ENCODE measurements at regions not wholly inside any gene's neighbourhood (a gene's known extent, or its start where the extent isn't known, plus 50 kb on each side); places are given as distances from the start of the nearest gene placed in this dataset.

GRCh38 chr9:18358325-18358724 is 115.6 kb upstream of the ADAMTSL1 start:
- Histone ChIP-seq H3K23ac (ENCODE audit: low read depth, low read length, poor library complexity) (no peak overlapping the region), H3K27ac (replicated peaks; ENCODE audit: low read length) (no peak overlapping the region), H3K79me1 (ENCODE audit: low read depth, low read length) (no peaks in the 10 kb centered on the region), H2BK15ac (ENCODE audit: low read length) (no peak overlapping the region), H2AFZ (ENCODE audit: low read length) (no peak overlapping the region), H3K36me3 (replicated peaks in 1 of 2; ENCODE audit: control insufficient read depth in 2 of 2, insufficient read depth in 2 of 2, low read length in 2 of 2) (no peaks in the 10 kb centered on the region), H2BK12ac (ENCODE audit: low read length) (no peak overlapping the region), H2AK5ac (ENCODE audit: low read depth, low read length) (no peak overlapping the region), H3K4ac (ENCODE audit: low read length) (no peak overlapping the region), H4K91ac (ENCODE audit: low read depth, low read length, poor library complexity) (no peak overlapping the region), H3K14ac (ENCODE audit: low read length) (no peak overlapping the region), H3K27me3 (ENCODE audit: control insufficient read depth in 3 of 3, insufficient read depth in 3 of 3, low read depth in 1 of 3, low read length in 3 of 3) (no peaks in the 10 kb centered on the region), H3K4me1 (ENCODE audit: control insufficient read depth in 2 of 2, insufficient read depth in 1 of 2, low read depth in 1 of 2, low read length in 2 of 2) (no peaks in the 10 kb centered on the region), H4K8ac (ENCODE audit: low read depth, low read length) (no peak overlapping the region), H3K4me2 (ENCODE audit: insufficient read depth, low read length, poor library complexity, severe bottlenecking) (no peak overlapping the region), H3K4me3 (ENCODE audit: low read length in 2 of 2) (no peak overlapping the region), H3K18ac (ENCODE audit: low read length) (no peak overlapping the region), H2BK5ac (ENCODE audit: low read length) (no peak overlapping the region), H3K9me3 (replicated peaks in 1 of 2; ENCODE audit: control insufficient read depth in 2 of 2, insufficient read depth in 1 of 2, low read depth in 1 of 2, low read length in 2 of 2) (no peaks in the 10 kb centered on the region), H3K9ac (ENCODE audit: low read depth, low read length, poor library complexity) (no peak overlapping the region), H2BK120ac (ENCODE audit: low read depth, low read length) (no peak overlapping the region)
- WGBS, 2 donors (ENCODE audit: extremely low coverage in 2 of 2, insufficient read length in 2 of 2, insufficient replicate concordance in 1 of 2) = no CpG with 5 or more reads among the region's 2 CpGs
- DNase-seq (ENCODE audit: low spot score) = no peak

GRCh38 chr9:18359335-18359734 is 114.6 kb upstream of the ADAMTSL1 start:
- no CpG with 5 or more reads among the region's 1 CpG for WGBS, 2 donors (ENCODE audit: extremely low coverage in 2 of 2, insufficient read length in 2 of 2, insufficient replicate concordance in 1 of 2)
- no peaks in the 10 kb centered on the region for H3K27me3 ChIP-seq (ENCODE audit: control insufficient read depth in 3 of 3, insufficient read depth in 3 of 3, low read depth in 1 of 3, low read length in 3 of 3)
- H2AFZ ChIP-seq (ENCODE audit: low read length) = no peak overlapping the region
- no peak for DNase-seq (ENCODE audit: low spot score)
- H2BK15ac ChIP-seq (ENCODE audit: low read length) = no peak overlapping the region
- H3K9me3 ChIP-seq (replicated peaks in 1 of 2; ENCODE audit: control insufficient read depth in 2 of 2, insufficient read depth in 1 of 2, low read depth in 1 of 2, low read length in 2 of 2) = no peaks in the 10 kb centered on the region
- no peaks in the 10 kb centered on the region for H3K79me1 ChIP-seq (ENCODE audit: low read depth, low read length)
- no peak overlapping the region for H3K27ac ChIP-seq (replicated peaks; ENCODE audit: low read length)
- no peak overlapping the region for H3K4ac ChIP-seq (ENCODE audit: low read length)
- no peak overlapping the region for H3K14ac ChIP-seq (ENCODE audit: low read length)
- no peak overlapping the region for H3K4me3 ChIP-seq (ENCODE audit: low read length in 2 of 2)
- H2BK5ac ChIP-seq (ENCODE audit: low read length) = no peak overlapping the region
- no peak overlapping the region for H2BK12ac ChIP-seq (ENCODE audit: low read length)
- no peak overlapping the region for H3K9ac ChIP-seq (ENCODE audit: low read depth, low read length, poor library complexity)
- H4K8ac ChIP-seq (ENCODE audit: low read depth, low read length) = no peak overlapping the region
- no peak overlapping the region for H3K23ac ChIP-seq (ENCODE audit: low read depth, low read length, poor library complexity)
- H3K18ac ChIP-seq (ENCODE audit: low read length) = no peak overlapping the region
- H3K36me3 ChIP-seq (replicated peaks in 1 of 2; ENCODE audit: control insufficient read depth in 2 of 2, insufficient read depth in 2 of 2, low read length in 2 of 2) = no peaks in the 10 kb centered on the region
- H3K4me2 ChIP-seq (ENCODE audit: insufficient read depth, low read length, poor library complexity, severe bottlenecking) = no peak overlapping the region
- H4K91ac ChIP-seq (ENCODE audit: low read depth, low read length, poor library complexity) = no peak overlapping the region
- H2BK120ac ChIP-seq (ENCODE audit: low read depth, low read length) = no peak overlapping the region
- H3K4me1 ChIP-seq (ENCODE audit: control insufficient read depth in 2 of 2, insufficient read depth in 1 of 2, low read depth in 1 of 2, low read length in 2 of 2) = no peaks in the 10 kb centered on the region
- H2AK5ac ChIP-seq (ENCODE audit: low read depth, low read length) = no peak overlapping the region

DNA sequence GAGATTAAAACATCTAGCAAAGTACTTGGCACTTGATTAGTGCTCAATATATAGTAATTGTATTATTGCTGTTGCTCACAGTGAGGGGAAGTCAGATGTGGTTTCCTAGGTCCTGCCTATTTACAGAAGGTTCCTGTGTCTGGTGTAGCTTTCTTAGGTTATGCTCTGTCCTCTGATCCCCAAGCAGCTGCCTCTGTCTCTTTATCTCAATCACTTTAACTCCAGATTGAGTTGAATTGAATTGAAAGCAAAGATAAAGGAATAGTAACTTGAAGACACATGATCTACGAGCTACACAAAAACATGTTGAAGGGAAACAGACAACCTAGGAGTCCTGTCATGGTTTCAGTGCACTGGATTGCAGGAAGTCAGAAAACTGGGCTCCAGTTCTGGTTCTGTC is 113.9 kb upstream of the ADAMTSL1 start:
- no peak overlapping the region for H4K8ac ChIP-seq (ENCODE audit: low read depth, low read length)
- H2BK12ac ChIP-seq (ENCODE audit: low read length) = no peak overlapping the region
- H3K4me3 ChIP-seq (ENCODE audit: low read length in 2 of 2) = no peak overlapping the region
- H3K4me2 ChIP-seq (ENCODE audit: insufficient read depth, low read length, poor library complexity, severe bottlenecking) = no peak overlapping the region
- peak overlapping the region; percentile 19 for H2AFZ ChIP-seq (ENCODE audit: low read length)
- H4K91ac ChIP-seq (ENCODE audit: low read depth, low read length, poor library complexity) = no peak overlapping the region
- H3K36me3 ChIP-seq (replicated peaks in 1 of 2; ENCODE audit: control insufficient read depth in 2 of 2, insufficient read depth in 2 of 2, low read length in 2 of 2) = no peaks in the 10 kb centered on the region
- no peaks in the 10 kb centered on the region for H3K9me3 ChIP-seq (replicated peaks in 1 of 2; ENCODE audit: control insufficient read depth in 2 of 2, insufficient read depth in 1 of 2, low read depth in 1 of 2, low read length in 2 of 2)
- WGBS, 2 donors (ENCODE audit: extremely low coverage in 2 of 2, insufficient read length in 2 of 2, insufficient replicate concordance in 1 of 2) = no CpG with 5 or more reads among the region's 1 CpG
- no peak overlapping the region for H2BK5ac ChIP-seq (ENCODE audit: low read length)
- no peak overlapping the region for H3K4ac ChIP-seq (ENCODE audit: low read length)
- no peak overlapping the region for H3K27ac ChIP-seq (replicated peaks; ENCODE audit: low read length)
- H3K79me1 ChIP-seq (ENCODE audit: low read depth, low read length) = no peaks in the 10 kb centered on the region
- no peak overlapping the region for H2BK15ac ChIP-seq (ENCODE audit: low read length)
- DNase-seq (ENCODE audit: low spot score) = no peak
- no peak overlapping the region for H3K14ac ChIP-seq (ENCODE audit: low read length)
- H3K27me3 ChIP-seq (ENCODE audit: control insufficient read depth in 3 of 3, insufficient read depth in 3 of 3, low read depth in 1 of 3, low read length in 3 of 3) = no peaks in the 10 kb centered on the region
- no peaks in the 10 kb centered on the region for H3K4me1 ChIP-seq (ENCODE audit: control insufficient read depth in 2 of 2, insufficient read depth in 1 of 2, low read depth in 1 of 2, low read length in 2 of 2)
- H3K9ac ChIP-seq (ENCODE audit: low read depth, low read length, poor library complexity) = no peak overlapping the region
- no peak overlapping the region for H3K23ac ChIP-seq (ENCODE audit: low read depth, low read length, poor library complexity)
- H2AK5ac ChIP-seq (ENCODE audit: low read depth, low read length) = no peak overlapping the region
- H2BK120ac ChIP-seq (ENCODE audit: low read depth, low read length) = no peak overlapping the region
- H3K18ac ChIP-seq (ENCODE audit: low read length) = no peak overlapping the region

DNA sequence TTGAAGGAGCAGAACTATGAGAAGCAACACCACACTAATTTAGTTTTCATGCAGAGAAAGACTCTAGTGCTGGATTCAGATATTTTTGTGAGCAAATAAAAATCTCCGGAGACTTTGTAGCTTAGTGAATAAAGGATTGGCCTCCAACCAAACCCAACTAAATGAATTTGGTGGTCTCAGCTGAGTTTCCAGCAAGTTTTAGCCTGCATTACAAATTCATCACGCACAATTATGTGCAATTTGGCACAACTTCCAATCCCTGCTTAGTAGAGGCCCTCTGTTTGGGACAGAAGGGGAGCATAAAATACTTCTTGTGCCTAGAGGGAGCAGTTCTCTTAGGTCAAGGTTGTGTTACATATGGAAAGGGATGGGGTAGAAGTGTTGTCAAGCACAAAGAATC is 112.3 kb upstream of the ADAMTSL1 start:
- no peak overlapping the region for H2AK5ac ChIP-seq (ENCODE audit: low read depth, low read length)
- H3K4me3 ChIP-seq (ENCODE audit: low read length in 2 of 2) = no peak overlapping the region
- H3K14ac ChIP-seq (ENCODE audit: low read length) = no peak overlapping the region
- H3K9me3 ChIP-seq (replicated peaks in 1 of 2; ENCODE audit: control insufficient read depth in 2 of 2, insufficient read depth in 1 of 2, low read depth in 1 of 2, low read length in 2 of 2) = no peaks in the 10 kb centered on the region
- H2BK120ac ChIP-seq (ENCODE audit: low read depth, low read length) = no peak overlapping the region
- DNase-seq (ENCODE audit: low spot score) = no peak
- H3K9ac ChIP-seq (ENCODE audit: low read depth, low read length, poor library complexity) = no peak overlapping the region
- H2AFZ ChIP-seq (ENCODE audit: low read length) = no peak overlapping the region
- H3K4me2 ChIP-seq (ENCODE audit: insufficient read depth, low read length, poor library complexity, severe bottlenecking) = no peak overlapping the region
- no peak overlapping the region for H4K8ac ChIP-seq (ENCODE audit: low read depth, low read length)
- H3K27ac ChIP-seq (replicated peaks; ENCODE audit: low read length) = no peak overlapping the region
- H3K36me3 ChIP-seq (replicated peaks in 1 of 2; ENCODE audit: control insufficient read depth in 2 of 2, insufficient read depth in 2 of 2, low read length in 2 of 2) = no peaks in the 10 kb centered on the region
- H3K23ac ChIP-seq (ENCODE audit: low read depth, low read length, poor library complexity) = no peak overlapping the region
- no peak overlapping the region for H2BK15ac ChIP-seq (ENCODE audit: low read length)
- H3K4ac ChIP-seq (ENCODE audit: low read length) = no peak overlapping the region
- no peaks in the 10 kb centered on the region for H3K79me1 ChIP-seq (ENCODE audit: low read depth, low read length)
- WGBS, 2 donors (ENCODE audit: extremely low coverage in 2 of 2, insufficient read length in 2 of 2, insufficient replicate concordance in 1 of 2) = no CpG with 5 or more reads among the region's 2 CpGs
- H2BK5ac ChIP-seq (ENCODE audit: low read length) = no peak overlapping the region
- H4K91ac ChIP-seq (ENCODE audit: low read depth, low read length, poor library complexity) = no peak overlapping the region
- no peak overlapping the region for H3K18ac ChIP-seq (ENCODE audit: low read length)
- no peaks in the 10 kb centered on the region for H3K27me3 ChIP-seq (ENCODE audit: control insufficient read depth in 3 of 3, insufficient read depth in 3 of 3, low read depth in 1 of 3, low read length in 3 of 3)
- no peaks in the 10 kb centered on the region for H3K4me1 ChIP-seq (ENCODE audit: control insufficient read depth in 2 of 2, insufficient read depth in 1 of 2, low read depth in 1 of 2, low read length in 2 of 2)
- H2BK12ac ChIP-seq (ENCODE audit: low read length) = no peak overlapping the region
